GM21737 (cell line): ENCODE measurements at regions not wholly inside any gene's neighbourhood (a gene's known extent, or its start where the extent isn't known, plus 50 kb on each side); places are given as distances from the start of the nearest gene placed in this dataset.
"Not testable (repeated sequence)": the region's sequence is repeated elsewhere in the genome, so short reads cannot be mapped to it uniquely, and the experiment has no call there.

Source experiments
- ATAC-seq: cut with Tn5 transposase; IDR thresholded peaks from one replicate; pipeline ENCODE4 v1.9.1; 2021; ENCODE audit warnings: mild to moderate bottlenecking, moderate library complexity; ENCODE audit not compliant: unreplicated experiment

- no peak for ATAC-seq
Observed at GRCh38 chr5:98334946-98335345, 438.5 kb upstream of the RGMB start.

DNA sequence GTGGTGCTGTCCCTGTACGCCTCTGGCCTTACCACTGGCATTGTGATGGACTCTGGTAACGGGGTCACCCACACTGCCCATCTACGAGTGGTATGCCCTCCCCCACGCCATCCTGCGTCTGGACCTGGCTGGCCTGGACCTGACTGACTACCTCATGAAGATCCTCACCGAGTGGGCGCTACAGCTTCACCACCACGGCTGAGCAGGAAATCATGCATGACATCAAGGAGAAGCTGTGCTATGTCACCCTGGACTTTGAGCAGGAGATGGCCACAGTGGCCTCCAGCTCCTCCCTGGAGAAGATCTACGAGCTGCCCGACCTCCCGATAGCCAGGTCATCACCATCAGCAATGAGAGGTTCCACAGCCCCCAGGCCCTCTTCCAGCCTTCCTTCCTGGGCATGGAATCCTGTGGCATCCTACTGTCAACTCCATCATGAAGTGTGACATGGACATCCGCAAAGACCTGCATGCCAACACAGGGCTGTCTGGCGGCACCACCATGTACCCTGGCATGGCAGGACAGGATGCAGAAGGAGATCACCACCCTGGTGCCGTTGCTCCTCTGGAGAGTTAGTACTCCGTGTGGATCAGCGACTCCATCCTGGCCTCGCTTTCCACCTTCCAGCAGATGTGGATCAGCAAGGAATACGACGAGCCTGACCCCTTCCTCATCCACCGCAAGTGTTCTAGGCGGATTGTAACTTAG, 434.2 kb upstream of the RGMB start:
- no peak for ATAC-seq

GRCh38 chr5:98341038-98342032, 432.1 kb upstream of the RGMB start:
- no peak for ATAC-seq

GRCh38 chr5:98342958-98343660, 430.4 kb upstream of the RGMB start:
- ATAC-seq, result not testable (repeated sequence)

DNA sequence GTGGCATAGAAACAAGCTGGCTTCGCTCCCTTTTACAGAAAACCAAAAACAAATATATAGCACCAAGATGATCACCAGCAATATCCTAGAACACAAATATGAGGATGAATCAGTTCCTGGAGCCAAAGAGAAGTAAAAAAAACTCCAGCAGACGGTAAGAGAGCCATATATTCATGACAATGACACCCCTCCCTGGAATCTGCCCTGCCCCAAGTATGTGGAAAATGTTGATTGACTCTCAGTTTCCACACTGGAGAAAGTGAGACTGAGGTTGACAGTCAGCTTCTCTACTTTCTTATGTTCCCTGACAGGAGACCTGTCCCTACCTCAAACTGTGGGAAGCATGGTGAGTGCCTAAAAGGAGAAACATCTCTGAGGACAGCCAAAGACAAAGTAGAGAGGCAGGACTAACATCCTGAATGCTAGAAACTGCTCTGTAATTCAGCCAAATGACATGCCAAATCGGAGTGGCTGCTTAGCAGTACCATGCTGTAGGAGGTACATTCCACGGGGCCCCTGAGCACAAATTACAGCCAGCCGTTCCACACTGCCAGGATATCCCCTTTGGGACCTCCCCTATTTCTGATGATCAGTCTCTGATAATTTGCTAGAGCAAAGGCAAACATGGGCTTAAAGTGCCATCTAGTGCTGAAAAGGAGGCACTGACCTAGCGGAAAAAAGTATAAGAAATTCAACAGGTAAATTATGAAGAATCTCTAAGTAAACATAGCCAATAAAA, 424.0 kb upstream of the RGMB start:
- ATAC-seq, result no peak

DNA sequence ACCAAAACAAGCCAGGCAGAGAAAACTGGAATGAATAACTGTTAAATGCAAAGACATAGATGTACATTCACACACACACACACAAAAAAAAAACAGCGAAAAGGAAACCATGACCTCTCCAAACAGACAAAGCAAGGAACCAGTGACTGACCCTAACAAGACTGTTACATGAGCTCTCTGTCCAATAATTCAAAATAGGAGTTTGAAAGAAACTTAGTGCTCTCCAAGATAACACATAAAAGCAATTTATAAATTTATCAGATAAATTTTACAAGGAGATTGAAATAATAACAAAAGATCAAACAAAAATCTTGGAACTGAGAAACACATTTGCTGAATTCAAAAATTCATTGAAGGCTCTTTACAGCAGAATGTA, 423.5 kb upstream of the RGMB start:
- no peak for ATAC-seq

DNA sequence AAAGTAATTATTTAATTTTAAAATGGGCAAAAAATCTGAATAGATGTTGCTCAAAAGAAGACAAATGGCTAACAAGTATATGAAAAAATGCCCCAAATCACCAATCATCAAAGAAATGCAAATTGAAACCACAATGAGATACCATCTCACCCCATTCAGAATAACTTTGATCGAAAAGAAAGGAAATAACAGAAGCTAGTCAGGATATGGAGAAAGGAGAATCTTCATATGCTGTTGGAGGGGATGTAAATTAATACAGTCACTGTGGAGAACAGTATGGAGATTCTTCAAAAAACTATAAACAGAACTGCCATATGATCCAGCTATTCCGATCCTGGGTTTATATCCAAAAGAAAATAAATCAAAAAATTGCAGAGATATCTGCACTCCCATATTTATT, 418.5 kb upstream of the RGMB start:
- ATAC-seq, result no peak

GRCh38 chr5:98360548-98360947, 412.9 kb upstream of the RGMB start:
- no peak for ATAC-seq

- ATAC-seq, result no peak
Observed at GRCh38 chr5:98363157-98363556, 410.3 kb upstream of the RGMB start.

DNA sequence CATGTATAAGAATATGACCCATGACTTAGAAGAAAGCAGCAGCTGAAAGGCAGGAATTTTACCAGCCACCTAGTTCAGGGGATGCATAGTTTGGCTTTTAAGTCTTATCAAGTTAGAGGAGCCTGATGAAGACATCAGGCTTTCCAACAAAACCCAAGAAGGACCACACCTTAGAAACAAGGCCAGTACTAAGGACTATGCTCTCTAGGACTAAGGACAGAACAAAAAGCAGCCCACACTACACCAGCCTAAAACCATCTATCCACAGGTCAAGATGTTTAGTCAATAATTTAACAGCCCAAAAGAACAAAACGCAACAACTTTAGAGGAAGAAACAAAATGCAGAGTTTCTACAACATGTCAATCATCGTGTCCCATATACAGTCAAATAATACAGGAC, 408.9 kb upstream of the RGMB start:
- no peak for ATAC-seq

DNA sequence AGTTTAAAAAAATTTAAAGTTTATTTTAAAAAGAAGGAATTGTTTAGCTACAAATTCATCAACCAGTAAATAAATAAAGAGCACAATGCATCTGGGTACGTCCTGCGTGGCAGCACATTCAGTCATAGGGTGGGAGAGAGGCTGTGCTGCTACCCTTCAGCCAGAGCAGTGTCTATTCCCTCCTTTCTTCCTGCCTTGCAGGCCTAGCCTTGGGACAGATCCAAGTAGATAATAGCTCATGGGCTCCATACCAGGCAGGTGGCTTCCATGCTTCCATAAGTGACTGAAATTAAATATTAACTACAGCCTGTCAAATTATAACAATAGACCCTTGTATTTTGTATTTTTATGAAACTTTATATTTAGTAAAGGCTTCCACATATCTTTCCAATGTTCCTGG, 408.3 kb upstream of the RGMB start:
- no peak for ATAC-seq

GRCh38 chr5:98368141-98368540, 405.3 kb upstream of the RGMB start:
- ATAC-seq, result no peak

- no peak for ATAC-seq
Observed at GRCh38 chr5:98372351-98372750, 401.1 kb upstream of the RGMB start.

- no peak for ATAC-seq
Observed at GRCh38 chr5:98391921-98392625, 381.4 kb upstream of the RGMB start.

DNA sequence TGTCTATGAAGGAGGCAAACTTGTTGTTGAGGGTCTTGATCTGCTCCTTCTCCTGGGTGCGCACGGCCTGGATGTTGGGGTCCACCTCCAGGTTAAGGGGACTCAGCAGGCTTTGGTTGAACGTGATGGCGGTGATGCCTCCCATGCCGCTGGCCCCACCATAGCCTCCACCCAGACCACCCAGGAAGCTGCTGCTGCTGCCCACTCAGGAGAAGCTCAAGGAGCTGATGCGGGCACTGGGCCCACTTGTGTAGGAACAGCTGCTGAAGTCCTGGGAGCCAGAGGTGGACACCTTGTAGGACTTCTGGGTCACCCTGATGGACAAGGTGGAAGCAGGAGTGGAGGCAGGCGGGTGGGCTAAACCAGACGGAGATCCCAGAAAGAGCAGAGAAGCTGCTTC, 380.3 kb upstream of the RGMB start:
- ATAC-seq, result not testable (repeated sequence)

DNA sequence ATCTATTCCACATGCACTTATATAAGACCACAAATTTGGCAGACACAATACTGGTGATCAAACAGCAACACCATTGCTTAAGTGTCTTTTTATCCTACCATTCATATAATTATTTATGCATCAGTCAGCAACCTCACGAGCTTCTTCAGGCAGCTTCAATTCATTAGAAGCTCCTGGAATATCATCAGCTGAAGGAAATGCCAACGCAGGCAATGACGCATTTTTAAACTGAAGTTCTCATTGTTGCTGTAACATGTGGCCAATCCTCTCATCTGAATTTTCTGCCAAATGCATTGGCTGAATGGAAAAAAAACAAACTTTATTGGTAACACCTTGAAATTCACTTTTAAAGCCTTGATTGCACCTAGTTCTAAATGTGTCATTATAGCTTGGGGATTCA, 376.4 kb upstream of the RGMB start:
- ATAC-seq, result no peak

- no peak for ATAC-seq
Observed at GRCh38 chr5:98398465-98398864, 375.0 kb upstream of the RGMB start.

GRCh38 chr5:98401656-98402055, 371.8 kb upstream of the RGMB start:
- no peak for ATAC-seq

DNA sequence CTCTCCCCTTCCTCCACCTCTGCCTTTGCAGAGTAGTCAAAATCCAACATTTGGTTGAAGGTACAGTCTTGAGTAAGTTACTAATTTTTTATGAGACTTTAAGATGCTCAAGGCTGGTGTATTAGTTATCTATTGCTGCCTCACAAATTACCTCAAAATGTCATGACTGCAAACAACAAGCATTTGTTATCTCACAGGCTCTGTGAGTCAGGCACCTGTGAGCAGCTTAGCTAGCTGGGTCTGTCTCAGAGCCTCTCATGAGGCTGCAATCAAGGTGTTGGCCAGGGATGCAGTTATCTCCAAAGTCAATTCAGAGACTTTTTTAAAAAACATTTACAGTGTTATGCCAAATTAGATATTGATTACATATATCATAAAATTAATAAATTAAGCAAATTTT, 371.3 kb upstream of the RGMB start:
- ATAC-seq, result no peak

GRCh38 chr5:98403131-98403530, 370.3 kb upstream of the RGMB start:
- ATAC-seq, result no peak
